ENCODE measurements at regions not wholly inside any gene's neighbourhood (a gene's known extent, or its start where the extent isn't known, plus 50 kb on each side); places are given as distances from the start of the nearest gene placed in this dataset.

GRCh38 chr1:194538453-194538852, 1352.0 kb upstream of the B3GALT2 start:
- Histone ChIP-seq H3K4me1 (no peaks in the 10 kb centered on the region), H3K9me3 (peaks cover 0 to 3% (median 0%) of the 10 kb centered on the region in 3 donors), H3K4me3 (no peak overlapping the region), H3K36me3 (no peaks in the 10 kb centered on the region), H3K27ac (no peak overlapping the region), H3K27me3 (no peaks in the 10 kb centered on the region)
- TF ChIP-seq POLR2A (IDR thresholded peaks at IDR 0.05) (no peak), CTCF (IDR thresholded peaks at IDR 0.05 in 4 of 5, conservative IDR thresholded peaks at IDR 0.05 in 1 of 5) (no peak)
- intact Hi-C loops (cut with DNase I; ENCODE audit: low total_unique reads) (no loop called here), in situ Hi-C loops (cut with MboI; ENCODE audit: low sequenced_read_pairs in 4 of 4) (no loop called here)
- ATAC-seq (no peak), DNase-seq (no peak)

- DNase-seq (no peak), ATAC-seq (no peak)
- no peak overlapping the region for H3K27ac ChIP-seq
- intact Hi-C loops (cut with DNase I; ENCODE audit: low total_unique reads): no loop called here
- peaks cover 0 to 3% (median 0%) of the 10 kb centered on the region in 3 donors for H3K9me3 ChIP-seq
- no peaks in the 10 kb centered on the region for H3K4me1 ChIP-seq
- TF ChIP-seq POLR2A (IDR thresholded peaks at IDR 0.05) (no peak), CTCF (IDR thresholded peaks at IDR 0.05 in 4 of 5, conservative IDR thresholded peaks at IDR 0.05 in 1 of 5) (no peak)
- H3K36me3 ChIP-seq: no peaks in the 10 kb centered on the region
- in situ Hi-C loops (cut with MboI; ENCODE audit: low sequenced_read_pairs in 4 of 4): no loop called here
- no peak overlapping the region for H3K4me3 ChIP-seq
- H3K27me3 ChIP-seq: no peaks in the 10 kb centered on the region
Measured at GRCh38 chr1:194537521-194537920, 1351.1 kb upstream of the B3GALT2 start.

- Histone ChIP-seq H3K27me3 (no peaks in the 10 kb centered on the region), H3K36me3 (no peaks in the 10 kb centered on the region), H3K4me1 (no peaks in the 10 kb centered on the region), H3K27ac (no peak overlapping the region), H3K4me3 (no peak overlapping the region), H3K9me3 (peaks cover 0 to 3% (median 0%) of the 10 kb centered on the region in 3 donors)
- intact Hi-C loops (cut with DNase I; ENCODE audit: low total_unique reads) (no loop called here), in situ Hi-C loops (cut with MboI; ENCODE audit: low sequenced_read_pairs in 4 of 4) (no loop called here)
- TF ChIP-seq CTCF (IDR thresholded peaks at IDR 0.05 in 4 of 5, conservative IDR thresholded peaks at IDR 0.05 in 1 of 5) (no peak), POLR2A (IDR thresholded peaks at IDR 0.05) (no peak)
- no peak for ATAC-seq
- no peak for DNase-seq
Measured at GRCh38 chr1:194535369-194535768, 1349.0 kb upstream of the B3GALT2 start.

GRCh38 chr1:194534784-194535183, 1348.4 kb upstream of the B3GALT2 start:
- ATAC-seq: no peak
- intact Hi-C loops (cut with DNase I; ENCODE audit: low total_unique reads) (no loop called here), in situ Hi-C loops (cut with MboI; ENCODE audit: low sequenced_read_pairs in 4 of 4) (no loop called here)
- Histone ChIP-seq H3K4me3 (no peak overlapping the region), H3K4me1 (no peaks in the 10 kb centered on the region), H3K36me3 (no peaks in the 10 kb centered on the region), H3K27ac (no peak overlapping the region), H3K9me3 (no peaks in the 10 kb centered on the region), H3K27me3 (no peaks in the 10 kb centered on the region)
- no peak for TF ChIP-seq POLR2A (IDR thresholded peaks at IDR 0.05)
- no peak for TF ChIP-seq CTCF (IDR thresholded peaks at IDR 0.05 in 4 of 5, conservative IDR thresholded peaks at IDR 0.05 in 1 of 5)
- DNase-seq: no peak

GRCh38 chr1:194533641-194534040, 1347.2 kb upstream of the B3GALT2 start:
- Histone ChIP-seq H3K4me1 (no peaks in the 10 kb centered on the region), H3K4me3 (no peak overlapping the region), H3K36me3 (no peaks in the 10 kb centered on the region), H3K27me3 (no peaks in the 10 kb centered on the region), H3K9me3 (no peaks in the 10 kb centered on the region), H3K27ac (no peak overlapping the region)
- no peak for TF ChIP-seq CTCF (IDR thresholded peaks at IDR 0.05 in 4 of 5, conservative IDR thresholded peaks at IDR 0.05 in 1 of 5)
- no peak for TF ChIP-seq POLR2A (IDR thresholded peaks at IDR 0.05)
- intact Hi-C loops (cut with DNase I; ENCODE audit: low total_unique reads): no loop called here
- ATAC-seq (no peak), DNase-seq (no peak)
- in situ Hi-C loops (cut with MboI; ENCODE audit: low sequenced_read_pairs in 4 of 4): no loop called here
